ENCODE measurements at regions not wholly inside any gene's neighbourhood (a gene's known extent, or its start where the extent isn't known, plus 50 kb on each side); places are given as distances from the start of the nearest gene placed in this dataset.

DNA sequence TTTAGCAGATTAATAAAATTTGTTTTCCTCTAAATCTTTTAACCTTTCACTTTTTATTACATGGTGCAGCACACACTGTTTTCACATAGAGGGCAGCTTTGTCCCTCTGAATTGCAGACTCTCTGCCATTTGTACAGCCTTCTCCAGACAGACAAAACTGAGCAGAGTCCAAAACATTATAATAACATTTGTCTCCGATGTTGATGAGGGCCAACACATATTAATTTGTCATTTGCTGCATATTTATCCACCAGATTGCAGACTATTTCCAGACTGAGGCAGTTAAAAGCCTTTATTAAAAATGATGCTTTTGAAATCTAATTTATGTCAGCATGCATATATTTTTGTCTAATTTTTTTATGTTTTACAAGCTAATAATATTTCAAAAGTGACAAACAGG, 1251.9 kb upstream of the SLC10A2 start:
- POLR2A ChIA-PET: no interaction called here
- CTCF ChIA-PET: no interaction called here
- TF ChIP-seq, protein P1, sequence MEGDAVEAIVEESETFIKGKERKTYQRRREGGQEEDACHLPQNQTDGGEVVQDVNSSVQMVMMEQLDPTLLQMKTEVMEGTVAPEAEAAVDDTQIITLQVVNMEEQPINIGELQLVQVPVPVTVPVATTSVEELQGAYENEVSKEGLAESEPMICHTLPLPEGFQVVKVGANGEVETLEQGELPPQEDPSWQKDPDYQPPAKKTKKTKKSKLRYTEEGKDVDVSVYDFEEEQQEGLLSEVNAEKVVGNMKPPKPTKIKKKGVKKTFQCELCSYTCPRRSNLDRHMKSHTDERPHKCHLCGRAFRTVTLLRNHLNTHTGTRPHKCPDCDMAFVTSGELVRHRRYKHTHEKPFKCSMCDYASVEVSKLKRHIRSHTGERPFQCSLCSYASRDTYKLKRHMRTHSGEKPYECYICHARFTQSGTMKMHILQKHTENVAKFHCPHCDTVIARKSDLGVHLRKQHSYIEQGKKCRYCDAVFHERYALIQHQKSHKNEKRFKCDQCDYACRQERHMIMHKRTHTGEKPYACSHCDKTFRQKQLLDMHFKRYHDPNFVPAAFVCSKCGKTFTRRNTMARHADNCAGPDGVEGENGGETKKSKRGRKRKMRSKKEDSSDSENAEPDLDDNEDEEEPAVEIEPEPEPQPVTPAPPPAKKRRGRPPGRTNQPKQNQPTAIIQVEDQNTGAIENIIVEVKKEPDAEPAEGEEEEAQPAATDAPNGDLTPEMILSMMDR (IDR thresholded peaks at IDR 0.05; ENCODE audit: control extremely low read depth, extremely low read depth, low read depth, missing control alignments): no peak

GRCh38 chr13:104315606-104316005, 1249.4 kb upstream of the SLC10A2 start:
- POLR2A ChIA-PET: no interaction called here
- CTCF ChIA-PET: interaction anchor here (1.4 kb wide), 1 partner anchor 23 kb away, joined by 4 read pairs; no protein-coding TSS in a partner anchor
- no peak for DNase-seq (ENCODE audit: extremely low spot score)
- TF ChIP-seq, protein P1 (IDR thresholded peaks at IDR 0.05; ENCODE audit: control extremely low read depth, extremely low read depth, low read depth, missing control alignments): no peak

More for the DNA sequence above, 1251.9 kb upstream of the SLC10A2 start:
- no peak for DNase-seq (ENCODE audit: extremely low spot score)

DNA sequence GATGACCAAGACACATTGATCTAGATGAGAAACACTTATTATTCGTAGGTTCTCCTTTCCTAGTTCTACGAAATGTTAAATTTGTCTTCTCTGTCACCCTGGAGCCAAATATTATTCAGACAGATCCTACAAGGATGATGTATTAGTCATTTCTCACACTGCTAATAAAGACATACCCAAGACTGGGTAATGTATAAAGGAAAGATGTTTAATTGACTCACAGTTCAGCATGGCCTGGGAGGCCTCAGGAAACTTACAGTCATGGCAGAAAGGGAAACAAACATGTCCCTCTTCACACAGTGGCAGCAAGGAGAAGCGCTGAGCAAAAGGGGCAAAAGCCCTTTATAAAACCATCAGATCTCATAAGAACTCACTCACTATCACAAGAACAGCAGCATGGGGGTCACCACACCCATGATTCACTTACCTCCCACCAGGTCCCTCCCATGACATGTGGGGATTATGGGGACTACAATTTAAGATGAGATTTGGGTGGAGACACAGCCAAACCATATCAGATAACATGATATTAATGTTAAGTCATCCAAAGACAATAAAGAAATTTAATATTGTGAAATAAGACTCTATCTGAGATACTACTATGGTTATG, 1248.8 kb upstream of the SLC10A2 start:
- no peak for DNase-seq (ENCODE audit: extremely low spot score)
- TF ChIP-seq, protein P1 (IDR thresholded peaks at IDR 0.05; ENCODE audit: control extremely low read depth, extremely low read depth, low read depth, missing control alignments): no peak
- ChIA-PET CTCF (no interaction called here), POLR2A (no interaction called here)

GRCh38 chr13:104314321-104314720, 1248.1 kb upstream of the SLC10A2 start:
- CTCF ChIA-PET: no interaction called here
- TF ChIP-seq, protein P1 (IDR thresholded peaks at IDR 0.05; ENCODE audit: control extremely low read depth, extremely low read depth, low read depth, missing control alignments): no peak
- no peak for DNase-seq (ENCODE audit: extremely low spot score)
- POLR2A ChIA-PET: no interaction called here

GRCh38 chr13:104310861-104311260, 1244.6 kb upstream of the SLC10A2 start:
- ChIA-PET POLR2A (no interaction called here), CTCF (no interaction called here)
- TF ChIP-seq, protein P1 (IDR thresholded peaks at IDR 0.05; ENCODE audit: control extremely low read depth, extremely low read depth, low read depth, missing control alignments): no peak
- no peak for DNase-seq (ENCODE audit: extremely low spot score)

GRCh38 chr13:104309431-104309830, 1243.2 kb upstream of the SLC10A2 start:
- TF ChIP-seq, protein P1 (IDR thresholded peaks at IDR 0.05; ENCODE audit: control extremely low read depth, extremely low read depth, low read depth, missing control alignments): no peak
- DNase-seq (ENCODE audit: extremely low spot score): no peak
- ChIA-PET CTCF (no interaction called here), POLR2A (no interaction called here)
